Activated CD8-positive, alpha-beta memory T cell treated with anti-CD3 and anti-CD28 coated beads, Interleukin-2, amount 50 U/mL, for 4 hours (primary cell): ENCODE measurements at regions not wholly inside any gene's neighbourhood (a gene's known extent, or its start where the extent isn't known, plus 50 kb on each side); places are given as distances from the start of the nearest gene placed in this dataset.
"Not testable (repeated sequence)": the region's sequence is repeated elsewhere in the genome, so short reads cannot be mapped to it uniquely, and the experiment has no call there.

ENCODE experiments used
- DNase-seq: peaks from one replicate; pipeline ENCODE4 v3.0.0-alpha.2; 2020

DNA sequence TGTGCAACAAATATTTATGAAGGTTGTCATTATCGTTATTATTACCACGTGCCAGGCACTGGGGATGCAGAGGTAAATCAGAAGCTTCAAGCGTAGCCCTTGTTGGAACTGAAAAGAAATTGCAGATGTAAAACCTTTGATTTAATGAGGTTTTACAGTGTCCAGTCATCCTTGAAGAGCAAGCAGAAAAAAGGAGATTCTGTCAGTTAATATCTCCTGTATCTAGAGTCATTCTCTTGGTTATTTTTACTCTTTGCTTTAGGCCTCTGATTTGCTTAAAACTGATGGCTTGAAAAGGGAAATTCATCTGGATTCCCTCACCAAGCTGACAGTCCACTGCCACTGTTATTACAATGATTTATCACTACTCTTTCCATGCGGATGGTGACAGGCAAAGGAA, 179.3 kb downstream of the GALC start:
- no peak for DNase-seq

DNA sequence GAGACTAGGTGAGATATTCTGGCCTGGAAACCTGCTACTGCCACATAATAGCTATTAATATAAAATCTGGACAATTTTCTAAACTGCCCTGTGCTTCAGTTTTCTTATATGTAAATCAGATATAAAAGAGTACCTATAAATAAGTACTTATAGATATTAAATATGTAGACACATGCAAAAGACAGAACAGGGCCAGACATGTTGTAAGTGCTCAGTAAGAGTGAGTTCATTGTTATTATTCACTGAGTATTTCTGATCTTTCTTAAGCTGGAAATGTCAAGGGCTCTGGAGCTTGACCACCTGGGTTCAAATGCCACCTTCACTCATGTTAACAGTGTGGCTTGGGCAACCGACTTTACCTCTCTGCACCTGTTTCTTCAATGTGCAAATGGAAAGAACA, 179.8 kb downstream of the GALC start:
- DNase-seq: no peak

DNA sequence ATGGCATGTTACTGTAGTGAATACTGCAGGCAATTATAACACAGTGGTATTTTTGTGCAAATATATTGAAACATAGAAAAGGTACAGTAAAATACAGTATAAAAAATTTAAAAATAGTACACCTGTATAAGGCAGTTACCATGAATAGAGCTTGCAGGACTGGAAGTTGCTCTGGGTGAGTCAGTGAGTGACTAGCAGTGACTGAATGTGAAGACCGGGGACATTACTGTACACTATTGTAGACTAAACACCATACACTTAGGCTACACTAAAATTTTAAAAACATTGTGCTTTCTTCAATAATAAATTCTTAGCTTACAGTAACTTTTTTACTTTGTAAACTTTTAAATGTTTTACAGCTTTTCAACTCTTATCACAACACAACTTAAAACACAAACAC, 181.7 kb downstream of the GALC start:
- no peak for DNase-seq

DNA sequence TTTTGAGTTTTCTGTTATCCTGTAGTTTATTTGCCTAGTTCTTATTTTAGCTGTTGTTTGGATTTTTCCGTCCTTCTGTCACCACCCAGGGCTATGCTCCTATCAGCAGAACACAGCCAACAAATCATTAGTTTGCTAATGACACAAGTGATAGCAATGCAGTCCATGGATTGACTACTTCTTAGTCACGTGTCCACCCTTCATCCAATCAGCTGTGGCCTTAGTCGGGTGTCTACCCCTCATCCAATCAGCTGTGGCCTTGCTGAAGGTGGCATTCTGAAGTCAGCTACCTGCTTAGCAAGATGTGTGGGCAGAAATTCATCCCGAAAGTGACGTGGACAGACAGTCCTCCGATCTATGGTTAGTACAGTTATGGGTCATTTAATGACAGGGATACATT, 182.3 kb downstream of the GALC start:
- DNase-seq: no peak

DNA sequence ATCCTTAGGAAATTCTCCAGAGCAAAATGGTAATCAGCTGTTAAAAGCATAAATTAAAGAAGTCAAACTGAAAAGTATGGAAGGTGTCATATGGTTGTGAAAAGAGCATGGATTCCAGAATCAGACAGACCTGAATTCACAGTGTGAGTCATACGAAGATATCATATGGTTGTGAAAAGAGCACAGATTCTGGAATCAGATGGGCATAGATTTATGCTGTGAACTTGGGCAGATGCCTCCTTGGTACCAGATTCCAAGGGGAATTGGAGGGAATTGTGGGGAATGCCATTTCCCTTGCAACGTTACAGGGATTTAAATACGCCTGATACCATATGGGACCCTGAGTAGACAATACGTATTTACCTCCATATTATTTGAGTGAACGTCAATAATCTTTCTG, 183.7 kb downstream of the GALC start:
- DNase-seq: no peak

DNA sequence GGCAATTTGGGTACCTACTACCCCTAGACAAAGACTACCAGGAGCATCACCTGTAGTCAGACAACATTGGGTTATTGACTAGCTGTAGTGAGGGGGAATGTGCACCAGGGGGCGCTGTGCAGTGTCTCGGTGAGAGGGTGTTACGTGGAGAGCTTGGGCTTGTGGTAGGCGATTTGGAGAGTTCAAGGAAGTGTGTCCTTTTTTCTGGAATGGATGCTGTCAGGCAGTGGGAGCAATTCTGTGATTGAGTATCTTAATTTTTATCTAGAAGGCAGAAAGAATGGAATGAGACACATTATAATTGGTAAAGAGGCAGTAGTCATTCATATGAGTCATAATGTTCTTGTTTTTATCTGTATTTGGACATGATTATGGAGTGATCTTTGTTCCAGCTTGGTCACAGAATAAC, 187.7 kb downstream of the GALC start:
- DNase-seq: peak; percentile 34

DNA sequence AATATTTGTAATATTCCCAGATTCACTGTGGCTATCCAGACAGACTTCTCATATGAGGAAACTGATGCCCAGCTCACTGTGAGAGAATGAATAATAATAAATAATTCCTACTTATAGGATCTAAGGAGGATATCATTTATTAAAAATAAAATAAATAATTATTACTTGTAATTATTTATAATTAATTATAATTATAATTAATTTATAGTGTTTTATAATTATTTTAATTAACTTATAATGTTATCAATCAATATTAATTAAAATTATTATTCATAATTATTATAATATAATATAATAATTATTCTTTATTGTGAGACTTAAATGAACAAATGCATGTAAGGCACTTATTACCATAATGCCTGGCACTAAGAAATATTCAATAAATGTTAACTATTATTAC, 192.8 kb downstream of the GALC start:
- DNase-seq: no peak

DNA sequence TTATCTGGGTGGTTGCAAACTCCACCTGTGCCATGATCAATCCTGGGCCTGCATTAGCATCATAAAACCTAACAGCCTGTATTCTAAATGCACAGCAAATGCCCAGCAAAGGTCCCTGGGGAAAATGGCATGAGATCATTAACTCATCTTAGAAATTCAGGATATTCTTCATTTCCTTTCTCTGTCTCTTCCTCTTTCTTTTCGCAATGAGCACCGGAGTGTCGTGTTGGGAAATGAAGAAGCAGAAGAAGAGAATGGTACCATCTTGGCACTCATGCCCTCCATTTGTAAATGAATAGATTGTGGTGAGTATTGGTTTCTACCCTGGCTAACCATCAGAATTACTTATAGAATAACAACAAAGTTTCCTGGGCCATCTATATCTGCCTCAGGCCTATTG, 193.6 kb downstream of the GALC start:
- no peak for DNase-seq

DNA sequence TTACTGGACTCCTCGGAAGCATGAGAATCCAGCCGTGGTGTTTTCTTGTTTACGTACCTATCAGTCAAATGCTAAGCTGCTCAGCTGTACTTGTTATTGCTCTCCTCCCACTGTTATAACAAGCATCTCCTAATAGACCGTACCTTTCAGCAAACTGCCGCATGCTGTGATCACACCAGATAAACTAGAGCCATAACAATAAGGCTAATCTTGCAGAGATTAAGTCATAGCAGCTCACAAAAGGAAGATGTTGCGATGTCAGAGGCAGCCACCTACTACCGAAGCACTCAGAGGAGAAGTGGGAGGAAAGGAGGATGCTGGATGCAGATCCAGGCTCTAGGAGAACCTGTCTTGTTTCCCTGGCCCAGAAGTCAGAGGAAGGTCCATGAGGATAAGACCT, 196.0 kb downstream of the GALC start:
- no peak for DNase-seq

DNA sequence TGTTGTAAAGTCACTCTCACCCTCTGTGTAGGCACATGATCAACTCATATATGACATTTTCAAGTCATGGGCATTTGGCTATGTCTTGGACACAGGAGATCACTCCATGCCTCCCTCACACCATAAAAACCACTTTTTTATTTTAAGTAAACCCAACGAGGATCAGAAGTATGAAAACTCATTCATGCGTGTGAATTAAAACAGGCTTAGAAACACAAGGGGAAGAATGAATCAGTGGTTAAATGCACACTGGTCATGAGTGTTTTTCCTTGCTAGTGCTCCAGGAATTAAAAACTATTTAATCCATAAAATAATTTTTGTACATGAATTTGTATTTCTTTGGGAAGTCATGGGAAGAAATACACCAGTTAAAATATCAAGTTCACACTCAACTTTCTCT, 198.4 kb downstream of the GALC start:
- DNase-seq: no peak

DNA sequence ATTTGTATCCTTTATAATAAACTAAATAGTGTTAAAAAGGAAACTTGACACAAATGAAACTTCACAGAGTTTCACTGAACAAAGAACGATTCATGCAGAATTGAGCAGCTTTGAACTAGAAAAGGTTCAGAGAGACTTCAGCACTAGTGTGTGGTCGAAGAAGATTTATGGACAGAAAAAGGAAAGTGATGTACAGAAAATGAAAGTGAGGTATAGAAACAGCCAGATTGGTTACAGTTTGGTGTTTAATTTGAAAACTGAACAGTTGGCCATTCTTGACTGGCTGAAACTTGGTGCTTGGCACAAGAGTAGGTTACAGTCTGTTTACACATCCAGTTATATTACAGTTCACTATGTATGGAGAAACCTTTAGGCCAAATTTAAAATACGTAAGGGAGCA, 207.1 kb downstream of the GALC start:
- no peak for DNase-seq

DNA sequence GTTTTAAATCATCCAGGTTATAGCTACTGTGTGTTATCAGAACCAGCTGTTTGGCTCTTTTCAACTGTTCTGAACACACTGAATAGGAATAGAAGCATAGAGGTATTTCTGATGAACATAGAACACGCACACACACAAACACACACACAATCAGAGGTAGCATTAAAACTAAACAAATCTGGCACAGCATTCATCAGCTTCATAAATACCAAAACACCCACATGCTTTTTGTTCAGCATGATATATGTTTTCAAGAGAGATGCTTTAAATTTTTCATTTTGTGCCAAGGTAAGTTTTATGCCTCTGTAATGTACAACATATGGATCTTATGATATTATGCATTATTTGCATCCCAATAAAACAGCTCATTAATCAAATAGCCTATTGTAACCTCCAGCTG, 208.6 kb downstream of the GALC start:
- DNase-seq: no peak

DNA sequence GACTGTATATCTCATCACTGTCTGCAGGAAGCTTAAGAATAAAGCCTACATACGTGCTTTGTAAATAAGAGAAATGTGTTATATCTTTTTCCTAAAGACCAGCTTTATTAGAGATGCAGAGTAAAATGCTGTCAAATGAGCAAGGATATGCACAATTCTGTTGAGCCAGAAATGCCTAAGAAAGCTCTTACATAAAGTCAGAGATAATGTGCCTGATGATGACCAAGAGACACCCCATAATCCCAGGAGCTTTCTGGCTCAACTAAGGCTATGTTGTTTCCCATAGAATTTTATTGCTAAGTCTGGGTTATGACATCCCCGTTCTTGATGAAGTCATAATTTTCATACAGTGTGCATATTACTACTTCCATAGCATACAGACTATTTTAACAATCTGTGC, 209.9 kb downstream of the GALC start:
- no peak for DNase-seq

DNA sequence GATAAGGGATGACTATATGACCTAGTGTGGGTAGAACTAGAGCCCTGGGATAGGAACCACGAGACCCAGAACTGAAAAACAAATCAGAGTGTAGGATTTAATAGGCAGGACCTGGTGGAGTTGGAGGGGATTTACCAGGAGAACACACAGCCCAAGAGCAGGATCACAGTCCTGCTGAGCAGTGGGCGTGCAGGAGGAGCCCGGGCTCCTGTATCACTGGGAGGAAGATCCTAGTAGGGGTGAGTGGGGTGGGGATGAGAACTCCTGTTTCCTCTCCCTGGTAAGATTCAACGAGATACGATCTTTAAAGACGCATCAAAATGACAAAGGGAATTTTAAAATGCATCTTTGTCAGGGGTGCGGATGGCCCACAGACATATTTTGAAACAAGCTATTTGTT, 220.1 kb downstream of the GALC start:
- DNase-seq: no peak

DNA sequence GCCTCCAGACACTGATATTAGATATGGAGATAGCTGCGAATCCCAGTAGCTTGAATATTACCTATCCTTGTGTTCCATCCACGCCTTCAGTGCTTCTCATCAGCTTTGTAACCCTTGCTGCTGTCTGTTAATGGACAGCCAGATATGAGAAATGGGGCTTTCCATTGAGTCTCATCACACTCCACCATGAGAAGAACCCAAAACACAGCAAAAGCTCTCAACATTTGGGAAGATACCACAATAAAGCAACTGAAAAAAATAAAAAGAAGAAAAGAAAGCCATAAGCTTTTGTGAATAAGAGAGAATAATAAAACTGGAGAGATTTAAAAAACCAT, 225.4 kb downstream of the GALC start:
- DNase-seq: no peak

DNA sequence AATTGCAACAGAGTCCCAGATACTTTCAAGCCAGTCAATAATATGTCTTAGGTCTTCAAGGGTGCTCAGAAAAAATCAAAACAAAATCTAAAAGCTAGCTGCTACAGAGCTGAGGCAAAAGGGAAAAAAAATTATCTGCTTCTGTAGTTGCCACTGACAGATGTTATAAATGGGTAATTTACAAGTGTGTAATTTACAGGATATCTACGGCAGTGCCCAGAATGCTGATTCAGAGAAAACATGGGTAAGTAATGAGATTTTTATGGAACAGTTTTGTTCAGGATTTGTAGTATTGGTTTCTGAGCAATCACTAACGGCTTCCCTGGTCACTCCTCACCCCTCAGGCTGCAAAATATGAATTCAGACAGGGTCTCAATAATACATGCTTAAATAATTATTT, 234.1 kb downstream of the GALC start:
- no peak for DNase-seq

DNA sequence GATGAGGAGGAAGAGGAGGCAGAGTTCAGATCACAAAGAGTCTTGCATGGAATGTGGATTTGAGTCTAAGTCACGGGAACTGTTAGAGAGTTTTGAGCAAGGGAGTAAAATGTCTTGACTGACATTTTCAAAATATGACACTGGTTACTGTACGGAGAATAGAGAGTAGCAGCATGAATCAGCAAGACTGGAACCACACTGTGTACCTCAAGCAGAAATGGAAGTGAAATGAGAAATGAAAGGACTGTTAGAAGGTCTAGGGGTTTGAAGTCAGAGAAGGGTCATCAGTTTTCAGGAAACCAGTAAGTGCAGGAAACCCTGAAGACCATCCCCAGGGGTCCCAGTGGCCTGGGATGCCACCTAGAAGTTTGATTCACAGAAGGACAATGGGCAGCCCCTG, 236.3 kb downstream of the GALC start:
- DNase-seq: no peak

DNA sequence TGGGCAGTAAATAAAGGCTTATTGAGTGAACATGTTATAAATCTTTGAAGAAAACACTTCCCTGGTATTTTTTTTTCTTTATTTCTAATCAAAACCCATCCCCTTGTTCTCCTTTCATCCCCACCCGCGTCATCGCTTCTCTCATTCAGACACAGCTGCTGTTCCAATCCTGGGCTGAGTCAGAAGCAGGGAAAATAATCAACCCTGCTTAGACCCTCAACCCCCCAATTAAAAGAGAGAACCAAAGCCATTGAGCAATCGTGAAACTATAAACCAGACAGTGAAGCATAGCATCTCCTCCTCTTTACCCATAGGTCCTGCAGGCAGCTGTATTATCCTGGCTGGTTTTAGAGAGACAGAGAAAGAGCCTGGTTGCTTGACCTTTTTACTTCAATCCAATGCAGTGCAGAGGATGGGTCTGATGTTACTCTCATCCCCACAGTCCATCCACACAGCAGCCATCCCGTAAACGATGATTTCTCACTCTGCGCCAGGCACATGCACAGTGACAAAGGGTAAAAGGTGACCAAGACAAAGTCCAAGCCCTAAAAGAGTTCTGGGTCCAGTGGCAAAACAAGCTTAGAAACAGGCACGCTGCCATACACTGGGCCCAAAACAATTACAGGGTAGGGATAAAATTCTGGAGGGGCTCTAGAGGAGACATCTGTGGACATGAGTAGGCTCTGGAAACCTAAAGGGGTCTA, 238.3 kb downstream of the GALC start:
- no peak for DNase-seq

DNA sequence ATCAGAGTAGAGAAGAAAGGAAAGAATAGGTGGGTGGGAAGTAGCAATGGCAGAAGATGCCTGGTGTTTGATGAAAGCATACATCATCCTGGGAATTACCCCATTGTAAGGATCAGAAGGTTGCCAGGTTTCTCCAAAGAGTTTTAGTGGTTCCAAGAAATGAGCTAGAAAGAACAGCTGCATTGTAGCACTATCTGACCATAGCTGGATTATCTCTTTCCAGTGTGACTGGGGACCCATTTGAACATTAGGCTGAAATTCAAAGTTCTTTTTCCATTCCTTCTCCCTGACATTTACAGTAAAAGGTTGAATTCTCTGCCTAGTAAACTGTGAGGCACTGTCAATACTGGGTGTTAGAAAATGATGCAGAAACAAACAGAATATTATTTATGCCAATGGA, 244.4 kb downstream of the GALC start:
- no peak for DNase-seq

DNA sequence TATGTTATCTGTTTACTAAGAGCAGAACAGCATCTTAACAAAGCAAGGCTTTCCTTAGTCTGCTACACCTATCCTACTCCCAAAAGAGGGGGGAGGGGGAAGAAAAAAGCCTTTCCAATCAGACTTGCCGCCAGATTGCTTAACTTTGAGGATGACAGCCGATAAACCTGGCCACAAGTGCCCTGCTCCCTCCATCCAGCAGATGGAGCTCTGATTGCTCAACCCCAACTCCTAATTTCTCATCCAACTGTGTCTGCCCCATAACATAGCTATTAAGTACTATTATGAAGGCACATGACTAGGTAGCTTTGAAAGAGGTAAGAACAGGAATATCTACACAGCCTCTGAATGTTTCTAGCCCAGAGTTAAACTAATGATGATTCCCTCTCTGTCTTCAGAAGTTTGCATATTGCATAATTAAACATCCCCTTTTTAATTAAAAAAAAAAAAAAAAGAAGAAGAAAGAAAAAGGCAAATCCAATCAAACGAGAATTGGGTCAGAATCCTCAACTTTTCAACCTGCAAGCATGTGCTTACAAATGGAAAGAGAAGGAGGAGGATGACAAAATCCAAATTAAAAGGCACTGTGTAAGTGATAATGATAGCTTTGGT, 247.4 kb downstream of the GALC start:
- DNase-seq: no peak

DNA sequence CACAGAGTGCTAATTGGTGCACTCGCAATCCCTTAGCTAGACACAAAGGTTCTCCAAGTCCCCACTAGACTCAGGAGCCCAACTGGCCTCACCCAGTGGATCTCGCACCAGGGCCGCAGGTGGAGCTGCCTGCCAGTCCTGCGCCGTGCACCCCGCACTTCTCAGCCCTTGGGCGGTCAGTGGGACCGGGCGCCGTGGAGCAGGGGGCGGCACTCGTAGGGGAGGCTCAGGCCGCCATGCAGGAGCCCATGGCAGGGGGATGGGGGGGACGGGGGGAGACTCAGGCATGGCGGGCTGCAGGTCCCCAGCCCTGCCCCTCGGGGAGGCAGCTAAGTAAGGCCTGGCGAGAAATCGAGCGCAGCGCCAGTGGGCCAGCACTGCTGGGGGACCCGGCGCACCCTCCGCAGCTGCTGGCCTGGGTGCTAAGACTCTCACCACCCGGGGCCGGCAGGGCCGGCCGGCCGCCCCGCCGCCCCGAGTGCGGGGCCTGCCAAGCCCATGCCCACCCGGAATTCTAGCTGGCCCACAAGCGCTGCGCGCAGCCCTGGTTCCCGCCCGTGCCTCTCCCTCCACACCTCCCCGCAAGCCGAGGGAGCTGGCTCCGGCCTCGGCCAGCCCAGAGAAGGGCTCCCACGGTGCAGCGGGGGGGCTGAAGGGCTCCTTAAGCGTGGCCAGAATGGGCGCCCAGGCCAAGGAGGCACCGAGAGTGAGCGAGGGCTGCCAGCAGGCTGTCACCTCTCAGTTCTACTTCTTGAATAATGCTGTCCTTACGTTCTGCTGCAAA, 258.2 kb downstream of the GALC start:
- not testable (repeated sequence) for DNase-seq

DNA sequence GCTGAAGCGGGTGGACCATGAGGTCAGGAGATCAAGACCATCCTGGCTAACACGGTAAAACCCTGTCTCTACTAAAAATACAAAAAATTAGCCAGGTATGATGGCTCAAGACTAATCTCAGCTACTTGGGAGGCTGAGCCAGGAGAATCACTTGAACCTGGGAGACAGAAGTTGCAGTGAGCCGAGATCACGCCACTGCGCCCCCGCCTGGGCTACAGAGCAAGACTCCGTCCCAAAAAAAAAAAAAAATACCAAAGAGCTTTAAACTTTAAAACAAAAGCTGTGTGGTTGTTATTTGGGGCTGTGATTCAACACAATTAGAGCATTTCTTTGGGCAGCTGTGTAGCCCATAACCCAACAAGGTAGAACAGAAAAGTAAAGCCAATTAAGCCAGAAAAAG, 259.9 kb downstream of the GALC start:
- not testable (repeated sequence) for DNase-seq

DNA sequence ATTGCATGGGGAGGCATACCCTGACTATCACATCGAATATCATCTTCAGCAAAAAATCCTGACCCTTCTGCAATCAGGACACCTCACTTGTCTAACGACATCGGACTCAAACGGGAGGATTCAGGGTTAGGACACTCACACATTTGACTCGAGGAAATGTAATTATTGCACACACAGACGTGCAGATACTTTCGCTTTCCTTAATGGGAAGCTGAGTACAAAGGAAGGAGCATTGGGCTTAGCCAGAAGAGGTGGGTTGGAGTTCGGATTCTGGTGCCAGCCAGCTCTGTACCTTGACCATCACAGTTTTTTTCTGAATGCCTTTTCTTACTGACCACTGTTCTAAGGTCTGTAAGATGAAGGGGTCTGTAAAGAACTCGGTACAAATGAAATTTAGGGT, 260.4 kb downstream of the GALC start:
- DNase-seq: no peak

DNA sequence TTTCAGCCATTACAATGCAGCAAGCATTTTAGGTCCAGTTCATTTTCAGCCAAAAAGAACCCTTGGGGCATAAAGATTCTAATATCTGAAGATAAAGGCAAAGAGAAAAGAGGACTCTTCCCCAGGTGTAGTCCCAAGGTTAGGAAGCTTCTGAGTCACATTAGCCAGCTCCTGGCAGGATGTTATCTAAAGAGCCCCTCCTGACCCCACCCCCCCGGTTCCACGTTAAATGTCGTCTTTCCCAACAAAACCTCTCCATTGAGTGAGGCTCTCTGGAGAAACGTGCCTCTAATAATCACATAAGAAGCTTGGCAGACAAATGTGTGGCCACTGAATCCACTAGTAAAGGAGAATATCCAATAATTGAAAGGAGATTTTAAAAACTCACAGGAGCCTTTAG, 267.7 kb downstream of the GALC start:
- no peak for DNase-seq
